ENCODE measurements at regions not wholly inside any gene's neighbourhood (a gene's known extent, or its start where the extent isn't known, plus 50 kb on each side); places are given as distances from the start of the nearest gene placed in this dataset.

GRCh38 chr18:42340423-42341009 is 385.5 kb downstream of the PIK3C3 start:
- TF ChIP-seq, protein P1, sequence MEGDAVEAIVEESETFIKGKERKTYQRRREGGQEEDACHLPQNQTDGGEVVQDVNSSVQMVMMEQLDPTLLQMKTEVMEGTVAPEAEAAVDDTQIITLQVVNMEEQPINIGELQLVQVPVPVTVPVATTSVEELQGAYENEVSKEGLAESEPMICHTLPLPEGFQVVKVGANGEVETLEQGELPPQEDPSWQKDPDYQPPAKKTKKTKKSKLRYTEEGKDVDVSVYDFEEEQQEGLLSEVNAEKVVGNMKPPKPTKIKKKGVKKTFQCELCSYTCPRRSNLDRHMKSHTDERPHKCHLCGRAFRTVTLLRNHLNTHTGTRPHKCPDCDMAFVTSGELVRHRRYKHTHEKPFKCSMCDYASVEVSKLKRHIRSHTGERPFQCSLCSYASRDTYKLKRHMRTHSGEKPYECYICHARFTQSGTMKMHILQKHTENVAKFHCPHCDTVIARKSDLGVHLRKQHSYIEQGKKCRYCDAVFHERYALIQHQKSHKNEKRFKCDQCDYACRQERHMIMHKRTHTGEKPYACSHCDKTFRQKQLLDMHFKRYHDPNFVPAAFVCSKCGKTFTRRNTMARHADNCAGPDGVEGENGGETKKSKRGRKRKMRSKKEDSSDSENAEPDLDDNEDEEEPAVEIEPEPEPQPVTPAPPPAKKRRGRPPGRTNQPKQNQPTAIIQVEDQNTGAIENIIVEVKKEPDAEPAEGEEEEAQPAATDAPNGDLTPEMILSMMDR (IDR thresholded peaks at IDR 0.05; ENCODE audit: low read depth, low read length): no peak
- no peak overlapping the region for H3K4me3 ChIP-seq (replicated peaks in 1 of 2; ENCODE audit: low read depth in 2 of 2, low read length in 2 of 2)
- DNase-seq (ENCODE audit: low read depth in 2 of 2): no peak

- no peak overlapping the region for H3K4me3 ChIP-seq (replicated peaks in 1 of 2; ENCODE audit: low read depth in 2 of 2, low read length in 2 of 2)
These were observed 386.4 kb downstream of the PIK3C3 start for GRCh38 chr18:42341423-42341822.

DNA sequence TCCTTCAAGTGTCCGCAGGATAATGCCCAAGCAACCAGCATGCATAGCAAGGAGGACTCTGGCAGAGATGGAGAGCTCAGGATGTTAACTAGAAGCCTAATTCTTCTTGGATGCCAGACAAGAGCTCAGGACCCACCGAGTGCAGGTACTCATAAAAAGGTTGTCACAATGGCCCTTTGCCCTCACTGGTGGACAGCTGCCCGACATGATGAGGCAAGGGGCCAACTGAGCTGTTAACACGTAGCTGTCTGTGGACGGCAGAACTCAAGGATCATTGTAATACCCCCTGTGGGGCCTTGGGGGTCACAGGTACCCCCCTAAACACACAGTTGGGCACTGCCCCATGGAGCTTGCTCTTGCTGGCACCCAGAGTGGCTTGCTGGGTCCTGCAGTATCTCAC is 393.7 kb downstream of the PIK3C3 start:
- DNase-seq (ENCODE audit: low read depth in 2 of 2): no peak
- TF ChIP-seq, protein P1 (IDR thresholded peaks at IDR 0.05; ENCODE audit: low read depth, low read length): no peak
- no peak overlapping the region for H3K4me3 ChIP-seq (replicated peaks in 1 of 2; ENCODE audit: low read depth in 2 of 2, low read length in 2 of 2)

More at GRCh38 chr18:42341423-42341822, 386.4 kb downstream of the PIK3C3 start:
- DNase-seq (ENCODE audit: low read depth in 2 of 2): no peak
- TF ChIP-seq, protein P1 (IDR thresholded peaks at IDR 0.05; ENCODE audit: low read depth, low read length): no peak

DNA sequence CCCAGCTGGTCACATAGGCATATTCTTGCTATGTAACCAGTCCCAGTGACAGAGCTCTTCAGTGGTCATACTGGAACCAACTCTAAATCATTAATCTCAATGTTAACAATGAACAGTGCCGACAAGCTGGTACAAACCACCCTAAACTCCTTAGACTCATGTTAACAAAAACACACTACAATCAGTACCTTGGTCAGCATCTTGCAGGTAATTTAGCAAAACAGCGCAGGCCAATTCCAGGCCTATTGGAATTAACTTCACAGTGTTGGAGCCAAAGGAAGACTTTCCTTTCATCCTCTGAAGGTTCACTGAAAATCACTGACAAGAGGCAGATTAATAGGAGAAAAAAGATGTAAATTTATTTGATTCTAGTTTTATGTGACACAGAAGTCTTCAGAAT is 396.4 kb downstream of the PIK3C3 start:
- H3K4me3 ChIP-seq (replicated peaks in 1 of 2; ENCODE audit: low read depth in 2 of 2, low read length in 2 of 2): no peak overlapping the region
- TF ChIP-seq, protein P1 (IDR thresholded peaks at IDR 0.05; ENCODE audit: low read depth, low read length): no peak
- DNase-seq (ENCODE audit: low read depth in 2 of 2): no peak

DNA sequence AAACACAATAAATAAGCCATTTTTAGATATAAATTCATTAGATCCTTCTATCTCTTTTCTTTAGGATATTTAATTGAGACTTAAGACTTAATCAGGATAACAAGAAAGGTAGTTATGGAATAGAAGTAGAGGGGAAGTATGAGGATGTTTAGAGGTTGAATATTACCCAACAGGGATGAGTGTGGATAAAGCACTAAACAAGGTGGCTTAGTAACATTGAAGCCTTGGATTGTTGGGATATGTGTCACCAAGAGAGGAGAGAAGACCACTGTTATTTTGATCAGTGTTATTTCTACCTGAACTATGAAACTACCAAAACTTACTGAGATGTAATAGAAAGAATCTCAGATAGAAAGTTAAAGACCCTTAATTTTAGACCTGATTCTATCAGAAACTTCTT is 405.7 kb downstream of the PIK3C3 start:
- DNase-seq (ENCODE audit: low read depth in 2 of 2): no peak
- no peak overlapping the region for H3K4me3 ChIP-seq (replicated peaks in 1 of 2; ENCODE audit: low read depth in 2 of 2, low read length in 2 of 2)
- TF ChIP-seq, protein P1 (IDR thresholded peaks at IDR 0.05; ENCODE audit: low read depth, low read length): no peak

- TF ChIP-seq, protein P1 (IDR thresholded peaks at IDR 0.05; ENCODE audit: low read depth, low read length): no peak
- no peak overlapping the region for H3K4me3 ChIP-seq (replicated peaks in 1 of 2; ENCODE audit: low read depth in 2 of 2, low read length in 2 of 2)
- no peak for DNase-seq (ENCODE audit: low read depth in 2 of 2)
These were observed 408.7 kb downstream of the PIK3C3 start for GRCh38 chr18:42363446-42364441.
